Caco-2 (cell line): ENCODE measurements at regions not wholly inside any gene's neighbourhood (a gene's known extent, or its start where the extent isn't known, plus 50 kb on each side); places are given as distances from the start of the nearest gene placed in this dataset.

ENCODE experiments used
- BruUV-seq: library from RNA; stranded (reverse); fragments of 400-500 nt; replicated peaks from 2 replicates; lab custom pipeline; 2021; lab: Mats Ljungman, UMichigan
- CTCF ChIA-PET: fragments of 300-600 bp; sonication (Branson Sonifier 250); formaldehyde crosslinking; loops from one replicate; lab custom pipeline; 2022; ENCODE audit warnings: antibody characterized with exemption; lab: Charles Lee
- POLR2A ChIA-PET: fragments of 300-600 bp; sonication (Branson Sonifier 250); formaldehyde crosslinking; loops from one replicate; lab custom pipeline; 2022; ENCODE audit warnings: antibody characterized with exemption; lab: Charles Lee
- DNase-seq, 2 experiments: peaks; one replicate each; pipeline versions ENCODE4 v3.0.0 to v3.0.0-alpha.2; 2020 to 2022
- H3K27me3 ChIP-seq: replicated peaks from 2 replicates; pipeline ENCODE4 v1.6.0; 2011; ENCODE audit warnings: low read length; ENCODE audit not compliant: control insufficient read depth, insufficient read depth
- H3K36me3 ChIP-seq: 2 replicates; pipeline ENCODE4 v1.5.1; 2011; ENCODE audit warnings: low read length; ENCODE audit not compliant: control insufficient read depth, insufficient read depth
- H3K4me1 ChIP-seq: fragments of 250-450 bp; sonication (Bioruptor Pico); 2 replicates; pipeline ENCODE4 v1.5.1; 2020; ENCODE audit warnings: mild to moderate bottlenecking
- H3K4me3 ChIP-seq: 2 replicates; pipeline ENCODE4 v1.5.1; 2011; ENCODE audit warnings: low read depth, mild to moderate bottlenecking, control low read depth, low read length
- H3K9me3 ChIP-seq: fragments of 250-450 bp; sonication (Bioruptor Pico); 2 replicates; pipeline ENCODE4 v1.5.1; 2020; ENCODE audit warnings: mild to moderate bottlenecking, moderate library complexity
- H3K27ac Mint-ChIP-seq: one replicate; pipeline ENCODE4 v1.8.0; 2022; ENCODE audit warnings: mixed read lengths; ENCODE audit not compliant: unreplicated experiment
- H3K27me3 Mint-ChIP-seq: one replicate; pipeline ENCODE4 v1.8.0; 2022; ENCODE audit warnings: mixed read lengths; ENCODE audit not compliant: insufficient read depth, unreplicated experiment
- H3K36me3 Mint-ChIP-seq: one replicate; pipeline ENCODE4 v1.8.0; 2022; ENCODE audit warnings: mild to moderate bottlenecking, mixed read lengths; ENCODE audit not compliant: insufficient read depth, unreplicated experiment
- H3K4me1 Mint-ChIP-seq: one replicate; pipeline ENCODE4 v1.8.0; 2022; ENCODE audit warnings: low read depth, mixed read lengths; ENCODE audit not compliant: unreplicated experiment
- H3K4me3 Mint-ChIP-seq: one replicate; pipeline ENCODE4 v1.8.0; 2022; ENCODE audit warnings: mild to moderate bottlenecking, moderate library complexity, mixed read lengths; ENCODE audit not compliant: unreplicated experiment
- H3K9me3 Mint-ChIP-seq: one replicate; pipeline ENCODE4 v1.8.0; 2022; ENCODE audit warnings: mixed read lengths; ENCODE audit not compliant: unreplicated experiment
- intact Hi-C: fragments of 100-400 bp; cut with micrococcal nuclease; formaldehyde crosslinking; loops from one replicate; pipeline ENCODE4 v1.10.0; 2022; ENCODE audit not compliant: unreplicated experiment
- TF ChIP-seq, protein P1 (sequence below), 2 experiments: fragments of 200-600 bp in 1 of 2; IDR thresholded peaks; 1 replicate in 1 of 2; 2 replicates in 1 of 2; pipeline versions ENCODE4 v1.5.1 to v1.8.0; 2011 to 2022; ENCODE audit warnings: antibody characterized with exemption in 1 of 2, control low read depth in 1 of 2, inconsistent platforms in 1 of 2, low read depth in 1 of 2, low read length in 1 of 2, mild to moderate bottlenecking in 1 of 2, moderate library complexity in 1 of 2; ENCODE audit not compliant: insufficient read depth in 1 of 2, severe bottlenecking in 1 of 2, unreplicated experiment in 1 of 2

- no peaks in the 10 kb centered on the region for H3K4me1 ChIP-seq
- DNase-seq: no peak
- H3K27me3 ChIP-seq: no peaks in the 10 kb centered on the region
- Mint-ChIP-seq H3K36me3 (no peaks in the 10 kb centered on the region), H3K4me3 (no peak overlapping the region), H3K9me3 (no peaks in the 10 kb centered on the region), H3K27me3 (peaks cover 33% of the 10 kb centered on the region), H3K4me1 (no peaks in the 10 kb centered on the region), H3K27ac (no peak overlapping the region)
- no peaks in the 10 kb centered on the region for H3K9me3 ChIP-seq
- intact Hi-C loops: no loop called here
- H3K4me3 ChIP-seq: no peak overlapping the region
- BruUV-seq: no TSS peak
- no peaks in the 10 kb centered on the region for H3K36me3 ChIP-seq
- POLR2A ChIA-PET: no interaction called here
- CTCF ChIA-PET: no interaction called here
- TF ChIP-seq, protein P1, sequence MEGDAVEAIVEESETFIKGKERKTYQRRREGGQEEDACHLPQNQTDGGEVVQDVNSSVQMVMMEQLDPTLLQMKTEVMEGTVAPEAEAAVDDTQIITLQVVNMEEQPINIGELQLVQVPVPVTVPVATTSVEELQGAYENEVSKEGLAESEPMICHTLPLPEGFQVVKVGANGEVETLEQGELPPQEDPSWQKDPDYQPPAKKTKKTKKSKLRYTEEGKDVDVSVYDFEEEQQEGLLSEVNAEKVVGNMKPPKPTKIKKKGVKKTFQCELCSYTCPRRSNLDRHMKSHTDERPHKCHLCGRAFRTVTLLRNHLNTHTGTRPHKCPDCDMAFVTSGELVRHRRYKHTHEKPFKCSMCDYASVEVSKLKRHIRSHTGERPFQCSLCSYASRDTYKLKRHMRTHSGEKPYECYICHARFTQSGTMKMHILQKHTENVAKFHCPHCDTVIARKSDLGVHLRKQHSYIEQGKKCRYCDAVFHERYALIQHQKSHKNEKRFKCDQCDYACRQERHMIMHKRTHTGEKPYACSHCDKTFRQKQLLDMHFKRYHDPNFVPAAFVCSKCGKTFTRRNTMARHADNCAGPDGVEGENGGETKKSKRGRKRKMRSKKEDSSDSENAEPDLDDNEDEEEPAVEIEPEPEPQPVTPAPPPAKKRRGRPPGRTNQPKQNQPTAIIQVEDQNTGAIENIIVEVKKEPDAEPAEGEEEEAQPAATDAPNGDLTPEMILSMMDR (IDR thresholded peaks at IDR 0.05; ENCODE audit: insufficient read depth in 1 of 2, low read depth in 1 of 2, low read length in 1 of 2, severe bottlenecking in 1 of 2, unreplicated experiment in 1 of 2): no peak
These were observed 190.7 kb upstream of the KIRREL3 start for GRCh38 chr11:127191261-127191660.

GRCh38 chr11:127182586-127183203 lies 182.1 kb upstream of the KIRREL3 start:
- Mint-ChIP-seq H3K4me3 (no peak overlapping the region), H3K9me3 (no peaks in the 10 kb centered on the region), H3K4me1 (no peaks in the 10 kb centered on the region), H3K27ac (no peak overlapping the region), H3K36me3 (no peaks in the 10 kb centered on the region), H3K27me3 (peaks cover 8% of the 10 kb centered on the region)
- H3K4me3 ChIP-seq: no peak overlapping the region
- H3K36me3 ChIP-seq: no peaks in the 10 kb centered on the region
- no peaks in the 10 kb centered on the region for H3K9me3 ChIP-seq
- no peaks in the 10 kb centered on the region for H3K27me3 ChIP-seq
- H3K4me1 ChIP-seq: no peaks in the 10 kb centered on the region
- no TSS peak for BruUV-seq
- ChIA-PET CTCF (no interaction called here), POLR2A (no interaction called here)
- no peak for DNase-seq
- intact Hi-C loops: no loop called here
- TF ChIP-seq, protein P1 (IDR thresholded peaks at IDR 0.05; ENCODE audit: insufficient read depth in 1 of 2, low read depth in 1 of 2, low read length in 1 of 2, severe bottlenecking in 1 of 2, unreplicated experiment in 1 of 2): no peak

GRCh38 chr11:127157225-127157624 lies 156.7 kb upstream of the KIRREL3 start:
- DNase-seq: no peak
- BruUV-seq: no TSS peak
- Histone ChIP-seq H3K4me3 (no peak overlapping the region), H3K36me3 (no peaks in the 10 kb centered on the region), H3K27me3 (no peaks in the 10 kb centered on the region), H3K4me1 (peaks cover 7% of the 10 kb centered on the region; the same call in 1 of the 2 replicates), H3K9me3 (no peaks in the 10 kb centered on the region)
- H3K9me3 Mint-ChIP-seq: no peaks in the 10 kb centered on the region
- TF ChIP-seq, protein P1 (IDR thresholded peaks at IDR 0.05; ENCODE audit: insufficient read depth in 1 of 2, low read depth in 1 of 2, low read length in 1 of 2, severe bottlenecking in 1 of 2, unreplicated experiment in 1 of 2): no peak
- CTCF ChIA-PET: no interaction called here
- intact Hi-C loops: no loop called here
- peaks cover 7% of the 10 kb centered on the region for H3K27me3 Mint-ChIP-seq
- no peaks in the 10 kb centered on the region for H3K36me3 Mint-ChIP-seq
- H3K4me3 Mint-ChIP-seq: no peak overlapping the region
- no peak overlapping the region for H3K27ac Mint-ChIP-seq
- H3K4me1 Mint-ChIP-seq: peaks cover 7% of the 10 kb centered on the region
- POLR2A ChIA-PET: no interaction called here
